HG02610 (cell line): ENCODE measurements at regions not wholly inside any gene's neighbourhood (a gene's known extent, or its start where the extent isn't known, plus 50 kb on each side); places are given as distances from the start of the nearest gene placed in this dataset.

Experiments
- ATAC-seq: cut with Tn5 transposase; IDR thresholded peaks from one replicate; pipeline ENCODE4 v1.9.1; 2021; ENCODE audit warnings: mild to moderate bottlenecking, moderate library complexity; ENCODE audit not compliant: unreplicated experiment

GRCh38 chr21:35336534-35336933 is 287.4 kb upstream of the RUNX1 start:
- ATAC-seq: no peak

GRCh38 chr21:35335951-35336446 is 286.9 kb upstream of the RUNX1 start:
- no peak for ATAC-seq

- ATAC-seq: no peak
Measured at GRCh38 chr21:35333831-35334618, 284.9 kb upstream of the RUNX1 start.

- ATAC-seq: no peak
Measured at GRCh38 chr21:35332841-35333426, 283.8 kb upstream of the RUNX1 start.

GRCh38 chr21:35329940-35330660 is 281.0 kb upstream of the RUNX1 start:
- ATAC-seq: no peak

GRCh38 chr21:35328856-35329455 is 279.9 kb upstream of the RUNX1 start:
- no peak for ATAC-seq

- no peak for ATAC-seq
Measured at GRCh38 chr21:35326677-35327076, 277.6 kb upstream of the RUNX1 start.

- ATAC-seq: no peak
Measured at GRCh38 chr21:35325953-35326352, 276.9 kb upstream of the RUNX1 start.

GRCh38 chr21:35324372-35325220 is 275.5 kb upstream of the RUNX1 start:
- no peak for ATAC-seq

GRCh38 chr21:35323947-35324346 is 274.8 kb upstream of the RUNX1 start:
- ATAC-seq: no peak

GRCh38 chr21:35321322-35322200 is 272.5 kb upstream of the RUNX1 start:
- no peak for ATAC-seq

- ATAC-seq: no peak
Measured at GRCh38 chr21:35319684-35320283, 270.7 kb upstream of the RUNX1 start.

- ATAC-seq: no peak
Measured at GRCh38 chr21:35316933-35317332, 267.8 kb upstream of the RUNX1 start.

GRCh38 chr21:35316456-35316855 is 267.4 kb upstream of the RUNX1 start:
- no peak for ATAC-seq

- no peak for ATAC-seq
Measured at GRCh38 chr21:35314857-35315582, 265.9 kb upstream of the RUNX1 start.

- ATAC-seq: no peak
Measured at GRCh38 chr21:35311985-35312384, 262.9 kb upstream of the RUNX1 start.

- ATAC-seq: no peak
Measured at GRCh38 chr21:35309316-35309715, 260.2 kb upstream of the RUNX1 start.

- ATAC-seq: no peak
Measured at GRCh38 chr21:35303085-35303484, 254.0 kb upstream of the RUNX1 start.
